ENCODE measurements at regions not wholly inside any gene's neighbourhood (a gene's known extent, or its start where the extent isn't known, plus 50 kb on each side); places are given as distances from the start of the nearest gene placed in this dataset.

DNA sequence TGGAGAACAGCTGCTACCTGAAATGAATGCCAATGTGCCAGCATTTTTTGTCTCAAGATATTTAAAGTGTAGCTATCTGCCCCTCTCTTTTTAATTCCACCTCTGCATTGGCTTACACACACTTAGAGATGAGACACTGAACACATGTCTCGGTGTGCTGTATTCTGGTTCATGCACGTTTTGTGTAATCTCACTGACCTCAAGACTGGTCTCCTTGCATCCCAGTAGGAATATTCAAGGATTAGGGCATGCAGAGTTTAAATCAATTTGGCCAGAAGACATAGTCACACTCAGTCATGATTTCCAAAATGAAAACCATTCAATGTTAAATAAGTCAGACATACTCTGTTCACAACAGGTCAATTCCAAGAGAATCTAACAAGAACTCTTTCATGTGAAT, 561.8 kb upstream of the TUSC1 start:
- H3K4me1 ChIP-seq (ENCODE audit: low read depth, poor library complexity, severe bottlenecking), result no peaks in the 10 kb centered on the region
- TF ChIP-seq, protein P1, sequence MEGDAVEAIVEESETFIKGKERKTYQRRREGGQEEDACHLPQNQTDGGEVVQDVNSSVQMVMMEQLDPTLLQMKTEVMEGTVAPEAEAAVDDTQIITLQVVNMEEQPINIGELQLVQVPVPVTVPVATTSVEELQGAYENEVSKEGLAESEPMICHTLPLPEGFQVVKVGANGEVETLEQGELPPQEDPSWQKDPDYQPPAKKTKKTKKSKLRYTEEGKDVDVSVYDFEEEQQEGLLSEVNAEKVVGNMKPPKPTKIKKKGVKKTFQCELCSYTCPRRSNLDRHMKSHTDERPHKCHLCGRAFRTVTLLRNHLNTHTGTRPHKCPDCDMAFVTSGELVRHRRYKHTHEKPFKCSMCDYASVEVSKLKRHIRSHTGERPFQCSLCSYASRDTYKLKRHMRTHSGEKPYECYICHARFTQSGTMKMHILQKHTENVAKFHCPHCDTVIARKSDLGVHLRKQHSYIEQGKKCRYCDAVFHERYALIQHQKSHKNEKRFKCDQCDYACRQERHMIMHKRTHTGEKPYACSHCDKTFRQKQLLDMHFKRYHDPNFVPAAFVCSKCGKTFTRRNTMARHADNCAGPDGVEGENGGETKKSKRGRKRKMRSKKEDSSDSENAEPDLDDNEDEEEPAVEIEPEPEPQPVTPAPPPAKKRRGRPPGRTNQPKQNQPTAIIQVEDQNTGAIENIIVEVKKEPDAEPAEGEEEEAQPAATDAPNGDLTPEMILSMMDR (conservative IDR thresholded peaks at IDR 0.05; ENCODE audit: low read depth, low read length), result no peak
- no peak overlapping the region for H3K27ac ChIP-seq

DNA sequence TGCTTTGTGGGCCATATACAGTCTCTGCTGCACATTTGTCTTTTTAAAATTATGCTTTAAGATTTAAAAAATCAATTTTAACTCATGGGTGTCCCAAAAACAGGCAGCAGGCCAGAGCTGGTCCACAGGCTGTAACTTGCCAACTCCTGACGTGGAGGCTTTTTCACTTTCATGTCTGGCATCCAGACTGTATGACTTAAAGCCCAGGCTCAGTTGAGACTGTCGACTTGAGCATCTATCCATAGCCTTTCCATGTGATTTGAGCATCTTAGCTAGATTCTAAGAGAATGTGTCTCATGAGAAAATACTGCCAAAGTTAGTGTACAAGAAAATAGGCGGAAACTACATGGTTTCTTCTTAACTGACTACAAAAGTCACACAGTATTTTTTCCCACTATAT, 559.0 kb upstream of the TUSC1 start:
- Histone ChIP-seq H3K27ac (no peak overlapping the region), H3K4me1 (ENCODE audit: low read depth, poor library complexity, severe bottlenecking) (no peaks in the 10 kb centered on the region), H4K20me1 (ENCODE audit: insufficient read depth) (no peaks in the 10 kb centered on the region), H3K4me2 (no peak overlapping the region), H2AFZ (ENCODE audit: low read depth) (no peak overlapping the region), H3K79me2 (ENCODE audit: insufficient read depth, low read depth) (no peaks in the 10 kb centered on the region), H3K4me3 (IDR thresholded peaks at IDR 0.05; ENCODE audit: insufficient read depth, low read depth, low read length) (no peak overlapping the region), H3K27me3 (ENCODE audit: insufficient read depth, low read depth) (no peaks in the 10 kb centered on the region), H3K9ac (no peak overlapping the region), H3K36me3 (ENCODE audit: insufficient read depth) (no peaks in the 10 kb centered on the region)
- TF ChIP-seq, protein P1 (conservative IDR thresholded peaks at IDR 0.05; ENCODE audit: low read depth, low read length), result no peak

More for the DNA sequence above, 561.8 kb upstream of the TUSC1 start:
- no peaks in the 10 kb centered on the region for H3K36me3 ChIP-seq (ENCODE audit: insufficient read depth)
- H3K27me3 ChIP-seq (ENCODE audit: insufficient read depth, low read depth), result no peaks in the 10 kb centered on the region
- no peak overlapping the region for H2AFZ ChIP-seq (ENCODE audit: low read depth)
- no peaks in the 10 kb centered on the region for H3K79me2 ChIP-seq (ENCODE audit: insufficient read depth, low read depth)
- H3K4me3 ChIP-seq (IDR thresholded peaks at IDR 0.05; ENCODE audit: insufficient read depth, low read depth, low read length), result no peak overlapping the region
- H4K20me1 ChIP-seq (ENCODE audit: insufficient read depth), result no peaks in the 10 kb centered on the region
- H3K4me2 ChIP-seq, result no peak overlapping the region
- H3K9ac ChIP-seq, result no peak overlapping the region

DNA sequence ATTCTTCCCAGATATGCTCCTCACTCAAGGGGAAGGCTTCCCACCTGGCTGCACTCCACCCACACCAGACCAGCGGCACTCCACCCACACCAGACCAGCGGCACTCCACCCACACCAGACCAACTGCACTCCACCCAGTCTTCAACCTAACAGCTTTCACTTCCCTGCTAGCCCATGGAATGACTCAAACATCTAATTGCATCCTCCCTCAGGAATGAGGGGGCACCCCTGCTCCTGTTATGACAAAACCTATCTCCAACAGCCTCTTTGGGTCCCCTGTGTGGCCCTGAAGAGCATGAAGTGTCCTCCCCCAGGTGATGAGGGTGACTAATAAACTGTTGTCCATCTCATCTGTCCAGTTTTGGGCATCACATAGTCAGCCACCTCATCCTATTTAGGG, 556.6 kb upstream of the TUSC1 start:
- H4K20me1 ChIP-seq (ENCODE audit: insufficient read depth), result no peaks in the 10 kb centered on the region
- no peak overlapping the region for H3K27ac ChIP-seq
- H2AFZ ChIP-seq (ENCODE audit: low read depth), result no peak overlapping the region
- no peak overlapping the region for H3K9ac ChIP-seq
- no peaks in the 10 kb centered on the region for H3K27me3 ChIP-seq (ENCODE audit: insufficient read depth, low read depth)
- H3K79me2 ChIP-seq (ENCODE audit: insufficient read depth, low read depth), result no peaks in the 10 kb centered on the region
- H3K4me2 ChIP-seq, result no peak overlapping the region
- no peak overlapping the region for H3K4me3 ChIP-seq (IDR thresholded peaks at IDR 0.05; ENCODE audit: insufficient read depth, low read depth, low read length)
- TF ChIP-seq, protein P1 (conservative IDR thresholded peaks at IDR 0.05; ENCODE audit: low read depth, low read length), result no peak
- no peaks in the 10 kb centered on the region for H3K4me1 ChIP-seq (ENCODE audit: low read depth, poor library complexity, severe bottlenecking)
- no peaks in the 10 kb centered on the region for H3K36me3 ChIP-seq (ENCODE audit: insufficient read depth)

DNA sequence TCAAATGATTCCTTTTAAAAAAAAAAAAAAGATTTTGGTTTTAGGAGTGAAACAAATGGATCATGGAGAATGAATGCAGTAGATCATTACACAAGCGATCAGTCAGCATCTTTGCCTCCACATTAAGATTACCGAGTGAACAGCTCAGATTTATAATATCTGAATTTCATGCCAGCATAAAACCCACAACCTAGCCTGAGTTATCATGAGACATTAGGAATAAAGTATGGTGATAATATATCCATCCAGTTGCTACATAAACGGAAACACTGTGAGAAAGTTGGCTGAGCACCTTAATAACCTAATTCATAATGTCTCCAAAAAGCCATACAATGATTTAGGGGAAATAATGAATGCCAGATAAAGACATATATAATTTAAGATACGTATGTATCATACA, 553.1 kb upstream of the TUSC1 start:
- H4K20me1 ChIP-seq (ENCODE audit: insufficient read depth), result no peaks in the 10 kb centered on the region
- H3K9ac ChIP-seq, result no peak overlapping the region
- no peak overlapping the region for H3K4me2 ChIP-seq
- H3K79me2 ChIP-seq (ENCODE audit: insufficient read depth, low read depth), result no peaks in the 10 kb centered on the region
- H3K27ac ChIP-seq, result no peak overlapping the region
- TF ChIP-seq, protein P1 (conservative IDR thresholded peaks at IDR 0.05; ENCODE audit: low read depth, low read length), result no peak
- no peaks in the 10 kb centered on the region for H3K36me3 ChIP-seq (ENCODE audit: insufficient read depth)
- no peak overlapping the region for H3K4me3 ChIP-seq (IDR thresholded peaks at IDR 0.05; ENCODE audit: insufficient read depth, low read depth, low read length)
- no peak overlapping the region for H2AFZ ChIP-seq (ENCODE audit: low read depth)
- no peaks in the 10 kb centered on the region for H3K4me1 ChIP-seq (ENCODE audit: low read depth, poor library complexity, severe bottlenecking)
- H3K27me3 ChIP-seq (ENCODE audit: insufficient read depth, low read depth), result no peaks in the 10 kb centered on the region

All from KMS-11 (cell line).